HG02981 (cell line): ENCODE measurements at regions not wholly inside any gene's neighbourhood (a gene's known extent, or its start where the extent isn't known, plus 50 kb on each side); places are given as distances from the start of the nearest gene placed in this dataset.

Experiments
- ATAC-seq: cut with Tn5 transposase; IDR thresholded peaks from one replicate; pipeline ENCODE4 v1.9.1; 2021; ENCODE audit warnings: mild to moderate bottlenecking, moderate library complexity; ENCODE audit not compliant: unreplicated experiment

GRCh38 chr11:15650105-15650938 lies 535.6 kb downstream of the INSC start:
- ATAC-seq, result peak; percentile 98

- ATAC-seq, result no peak
These were observed 536.3 kb downstream of the INSC start for GRCh38 chr11:15651033-15651432.

GRCh38 chr11:15651816-15652215 lies 537.1 kb downstream of the INSC start:
- ATAC-seq, result no peak

- ATAC-seq, result no peak
These were observed 538.5 kb downstream of the INSC start for GRCh38 chr11:15653191-15653710.

GRCh38 chr11:15654451-15654850 lies 539.7 kb downstream of the INSC start:
- no peak for ATAC-seq

GRCh38 chr11:15655552-15655951 lies 540.8 kb downstream of the INSC start:
- ATAC-seq, result no peak

GRCh38 chr11:15657264-15657663 lies 542.5 kb downstream of the INSC start:
- no peak for ATAC-seq

- no peak for ATAC-seq
These were observed 545.8 kb downstream of the INSC start for GRCh38 chr11:15660496-15660895.

- ATAC-seq, result no peak
These were observed 547.6 kb downstream of the INSC start for GRCh38 chr11:15662285-15662684.

- no peak for ATAC-seq
These were observed 549.1 kb downstream of the INSC start for GRCh38 chr11:15663777-15664218.

- ATAC-seq, result no peak
These were observed 550.7 kb downstream of the INSC start for GRCh38 chr11:15665368-15665871.

- ATAC-seq, result no peak
These were observed 552.5 kb downstream of the INSC start for GRCh38 chr11:15667127-15667725.

GRCh38 chr11:15668718-15669117 lies 554.0 kb downstream of the INSC start:
- ATAC-seq, result no peak

- ATAC-seq, result no peak
These were observed 555.9 kb downstream of the INSC start for GRCh38 chr11:15670520-15671070.

- no peak for ATAC-seq
These were observed 556.5 kb downstream of the INSC start for GRCh38 chr11:15671216-15671615.

- no peak for ATAC-seq
These were observed 558.1 kb downstream of the INSC start for GRCh38 chr11:15672825-15673224.

GRCh38 chr11:15673408-15673831 lies 558.7 kb downstream of the INSC start:
- ATAC-seq, result no peak

- ATAC-seq, result no peak
These were observed 560.0 kb downstream of the INSC start for GRCh38 chr11:15674756-15675155.

- ATAC-seq, result no peak
These were observed 561.0 kb downstream of the INSC start for GRCh38 chr11:15675683-15676082.

GRCh38 chr11:15677181-15677580 lies 562.5 kb downstream of the INSC start:
- no peak for ATAC-seq

- ATAC-seq, result no peak
These were observed 568.8 kb downstream of the INSC start for GRCh38 chr11:15683528-15683927.

- ATAC-seq, result no peak
These were observed 570.6 kb downstream of the INSC start for GRCh38 chr11:15685306-15685705.
